ENCODE measurements at regions not wholly inside any gene's neighbourhood (a gene's known extent, or its start where the extent isn't known, plus 50 kb on each side); places are given as distances from the start of the nearest gene placed in this dataset.

DNA sequence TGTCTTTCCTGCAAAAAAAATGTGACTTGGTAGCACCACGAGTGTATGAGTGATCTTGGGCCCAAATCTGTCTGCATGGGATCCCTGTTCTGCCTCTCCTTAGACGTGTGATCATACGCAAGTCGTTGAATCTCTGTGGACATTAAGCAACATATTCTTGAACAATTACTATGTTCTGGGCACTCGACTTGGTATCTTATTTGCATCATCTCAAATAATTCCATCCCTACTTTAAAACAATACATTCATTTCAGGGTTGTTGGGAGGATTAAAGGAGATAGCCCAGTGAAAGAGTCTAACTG, 145.4 kb upstream of the CPEB2 start:
- H3K27ac ChIP-seq (ENCODE audit: low read depth, low read length) = peak overlapping the region; percentile 82
- no peaks in the 10 kb centered on the region for H3K27me3 ChIP-seq (ENCODE audit: control insufficient read depth, insufficient read depth, low read length)
- H3K4me3 ChIP-seq (ENCODE audit: low read length) = no peak overlapping the region
- no peaks in the 10 kb centered on the region for H3K36me3 ChIP-seq (ENCODE audit: control insufficient read depth, insufficient read depth, low read length)
- peaks cover 7% of the 10 kb centered on the region for H3K4me1 ChIP-seq (ENCODE audit: control insufficient read depth, insufficient read depth, low read length)
- H3K9ac ChIP-seq (ENCODE audit: low read length) = no peak overlapping the region

DNA sequence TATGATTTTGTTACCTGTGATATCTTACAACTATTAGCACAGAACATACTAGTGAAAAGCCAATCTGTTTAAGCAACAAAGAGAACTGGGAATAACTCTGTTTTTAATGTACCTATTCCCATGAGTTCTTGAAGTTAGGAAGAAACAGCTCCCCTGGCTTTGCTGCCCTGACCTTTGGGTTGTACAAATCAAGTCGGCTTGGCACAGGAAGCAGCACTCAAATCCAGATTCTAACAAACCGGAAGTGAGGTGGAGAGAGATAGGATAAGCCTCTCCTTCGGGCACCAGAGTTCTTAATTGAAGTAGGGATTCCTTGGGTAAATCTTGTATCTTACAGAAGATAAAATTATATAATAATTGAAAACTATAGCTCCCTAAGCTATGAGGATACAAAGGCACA, 144.8 kb upstream of the CPEB2 start:
- Histone ChIP-seq H3K4me3 (ENCODE audit: low read length) (no peak overlapping the region), H3K4me1 (ENCODE audit: control insufficient read depth, insufficient read depth, low read length) (peaks cover 7% of the 10 kb centered on the region), H3K27ac (ENCODE audit: low read depth, low read length) (peak overlapping the region; percentile 82), H3K36me3 (ENCODE audit: control insufficient read depth, insufficient read depth, low read length) (no peaks in the 10 kb centered on the region), H3K27me3 (ENCODE audit: control insufficient read depth, insufficient read depth, low read length) (no peaks in the 10 kb centered on the region), H3K9ac (ENCODE audit: low read length) (no peak overlapping the region)

DNA sequence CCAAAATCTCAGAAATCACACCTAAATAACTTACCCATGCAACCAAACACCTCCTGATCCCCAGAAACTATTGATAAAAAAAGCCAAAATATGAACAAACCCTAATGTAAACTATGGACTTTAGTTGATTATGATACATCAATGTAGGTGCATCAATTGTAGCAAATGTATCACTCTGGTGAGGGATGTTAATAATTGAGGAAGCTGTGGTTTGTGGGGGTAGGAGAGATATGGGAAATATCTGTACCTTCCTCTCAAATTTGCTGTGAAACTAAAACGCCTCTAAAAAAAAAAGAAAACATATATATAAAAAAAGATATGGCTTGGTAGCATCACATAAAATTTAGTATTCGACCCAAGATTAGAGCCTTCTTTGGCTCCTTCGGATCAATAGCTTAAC, 144.3 kb upstream of the CPEB2 start:
- H3K4me1 ChIP-seq (ENCODE audit: control insufficient read depth, insufficient read depth, low read length) = peaks cover 7% of the 10 kb centered on the region
- no peak overlapping the region for H3K4me3 ChIP-seq (ENCODE audit: low read length)
- no peaks in the 10 kb centered on the region for H3K36me3 ChIP-seq (ENCODE audit: control insufficient read depth, insufficient read depth, low read length)
- H3K27ac ChIP-seq (ENCODE audit: low read depth, low read length) = no peak overlapping the region
- H3K27me3 ChIP-seq (ENCODE audit: control insufficient read depth, insufficient read depth, low read length) = no peaks in the 10 kb centered on the region
- no peak overlapping the region for H3K9ac ChIP-seq (ENCODE audit: low read length)

DNA sequence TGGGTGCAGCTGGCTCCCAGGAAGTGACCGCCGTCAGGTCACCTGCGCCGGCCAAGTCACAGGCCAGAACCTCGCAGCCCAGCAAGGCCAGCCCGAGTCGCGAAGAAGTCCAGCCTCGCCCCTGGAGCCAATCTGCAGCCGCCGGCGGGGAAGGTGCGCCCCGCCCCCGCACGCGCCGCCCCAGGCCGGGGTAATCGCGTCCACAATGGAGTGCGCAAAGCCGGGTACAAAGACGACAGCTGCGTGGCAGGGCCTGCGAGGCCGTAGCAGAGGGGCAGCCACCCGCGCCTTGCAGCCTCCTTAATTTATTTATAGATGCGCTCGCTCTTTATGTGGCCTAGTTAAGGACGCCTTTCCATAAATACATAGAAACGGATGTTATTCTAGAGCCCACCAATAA, 139.4 kb upstream of the CPEB2 start:
- Histone ChIP-seq H3K36me3 (ENCODE audit: control insufficient read depth, insufficient read depth, low read length) (no peaks in the 10 kb centered on the region), H3K27ac (ENCODE audit: low read depth, low read length) (peak overlapping the region; percentile 79), H3K9ac (ENCODE audit: low read length) (no peak overlapping the region), H3K4me1 (ENCODE audit: control insufficient read depth, insufficient read depth, low read length) (peaks cover 21% of the 10 kb centered on the region), H3K27me3 (ENCODE audit: control insufficient read depth, insufficient read depth, low read length) (no peaks in the 10 kb centered on the region), H3K4me3 (ENCODE audit: low read length) (no peak overlapping the region)

DNA sequence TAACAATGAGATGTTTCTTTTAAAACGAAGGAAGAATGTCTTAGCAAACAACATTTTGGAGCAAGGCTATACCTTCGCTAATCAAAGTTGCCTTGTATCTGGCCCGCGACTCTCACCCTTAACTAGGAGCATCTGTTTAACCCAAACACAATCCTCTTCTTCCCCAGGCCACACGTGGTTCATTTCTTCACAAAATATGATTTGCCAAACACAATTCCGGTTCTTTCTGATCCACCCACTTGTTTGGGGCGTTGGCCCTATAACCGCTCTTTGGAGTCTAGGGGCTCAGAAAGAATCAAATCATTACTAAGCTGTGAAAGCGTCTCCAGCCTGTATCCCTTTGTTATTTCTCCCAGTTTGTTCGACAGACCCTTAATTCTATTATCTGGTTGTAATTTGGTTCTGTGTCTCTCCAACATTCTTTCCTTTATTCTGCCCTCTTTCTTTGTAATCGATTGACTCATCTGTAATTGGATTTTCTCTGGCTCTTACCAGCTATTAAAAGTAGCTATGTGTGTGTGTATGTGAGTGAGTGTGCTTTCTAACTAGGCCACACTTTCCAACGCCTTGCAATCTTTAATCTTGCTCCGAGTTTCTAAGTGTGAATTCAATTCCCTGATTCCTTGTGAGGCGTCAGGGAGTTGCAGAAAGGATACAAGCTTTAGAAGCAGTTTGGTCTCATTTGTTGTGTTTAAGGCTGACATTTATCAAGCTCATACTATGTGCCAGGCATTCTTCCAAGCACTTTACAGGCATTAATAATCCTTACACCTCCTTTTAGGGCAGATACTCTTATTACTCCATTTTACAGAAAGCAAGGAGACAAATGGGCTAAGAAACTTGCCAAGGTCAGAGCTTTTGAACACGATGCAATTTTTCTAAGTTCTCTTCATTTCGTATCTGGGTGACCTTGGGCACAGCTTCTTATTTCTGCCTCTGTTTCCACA, 138.6 kb upstream of the CPEB2 start:
- Histone ChIP-seq H3K36me3 (ENCODE audit: control insufficient read depth, insufficient read depth, low read length) (no peaks in the 10 kb centered on the region), H3K27me3 (ENCODE audit: control insufficient read depth, insufficient read depth, low read length) (no peaks in the 10 kb centered on the region), H3K4me3 (ENCODE audit: low read length) (no peak overlapping the region), H3K4me1 (ENCODE audit: control insufficient read depth, insufficient read depth, low read length) (peaks cover 27% of the 10 kb centered on the region), H3K9ac (ENCODE audit: low read length) (no peak overlapping the region), H3K27ac (ENCODE audit: low read depth, low read length) (peak overlapping the region; percentile 79)

DNA sequence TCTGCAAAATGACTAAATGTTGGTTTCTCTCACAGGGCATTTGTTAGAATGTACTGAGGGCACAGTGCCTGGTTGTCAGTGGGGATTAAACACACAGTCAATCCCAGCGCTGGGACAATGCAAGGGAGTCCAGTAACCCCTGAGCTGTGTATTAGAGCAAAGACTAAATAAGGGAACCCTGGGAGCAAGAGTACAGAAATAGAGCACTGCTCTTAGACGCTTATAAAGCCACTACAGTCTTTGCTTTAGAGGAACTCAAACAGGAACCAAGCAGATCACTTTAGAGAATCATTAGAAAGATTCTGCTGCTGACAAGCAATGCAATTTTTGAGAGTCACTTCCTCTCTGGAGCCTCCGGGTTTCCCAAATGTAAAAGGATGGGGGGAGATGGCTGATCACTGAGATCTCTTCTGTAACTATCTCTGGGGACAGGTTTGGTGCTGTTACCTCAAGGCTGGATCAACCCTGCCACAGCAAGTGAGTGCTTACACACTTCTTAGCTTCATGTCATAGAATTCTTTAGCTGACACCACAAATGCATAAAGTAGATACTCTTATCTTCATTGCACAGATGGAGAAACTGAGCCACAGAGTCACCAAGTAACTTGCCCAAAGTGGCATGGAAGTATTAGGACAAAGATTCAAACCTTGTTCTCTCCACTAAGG, 137.8 kb upstream of the CPEB2 start:
- H3K4me3 ChIP-seq (ENCODE audit: low read length) = no peak overlapping the region
- H3K4me1 ChIP-seq (ENCODE audit: control insufficient read depth, insufficient read depth, low read length) = peaks cover 34% of the 10 kb centered on the region
- peak overlapping the region; percentile 79 for H3K27ac ChIP-seq (ENCODE audit: low read depth, low read length)
- no peaks in the 10 kb centered on the region for H3K27me3 ChIP-seq (ENCODE audit: control insufficient read depth, insufficient read depth, low read length)
- no peak overlapping the region for H3K9ac ChIP-seq (ENCODE audit: low read length)
- no peaks in the 10 kb centered on the region for H3K36me3 ChIP-seq (ENCODE audit: control insufficient read depth, insufficient read depth, low read length)

DNA sequence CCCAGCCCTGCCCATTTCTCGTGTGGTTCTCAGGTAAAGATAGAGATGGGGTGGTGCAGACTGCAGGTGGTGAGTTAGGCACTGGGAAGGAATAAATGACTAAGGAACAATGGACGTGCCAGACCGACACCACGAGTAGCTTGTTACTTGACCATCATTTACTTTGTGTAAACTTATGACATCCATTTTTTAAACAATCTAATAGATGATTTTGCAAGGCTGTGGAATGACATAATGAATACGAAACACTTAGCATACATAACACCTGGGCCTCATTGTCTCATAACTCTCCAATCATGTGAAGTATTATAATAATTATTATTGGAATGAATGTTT, 137.3 kb upstream of the CPEB2 start:
- no peak overlapping the region for H3K9ac ChIP-seq (ENCODE audit: low read length)
- H3K27me3 ChIP-seq (ENCODE audit: control insufficient read depth, insufficient read depth, low read length) = no peaks in the 10 kb centered on the region
- H3K4me1 ChIP-seq (ENCODE audit: control insufficient read depth, insufficient read depth, low read length) = peaks cover 34% of the 10 kb centered on the region
- no peaks in the 10 kb centered on the region for H3K36me3 ChIP-seq (ENCODE audit: control insufficient read depth, insufficient read depth, low read length)
- no peak overlapping the region for H3K4me3 ChIP-seq (ENCODE audit: low read length)
- peak overlapping the region; percentile 79 for H3K27ac ChIP-seq (ENCODE audit: low read depth, low read length)

DNA sequence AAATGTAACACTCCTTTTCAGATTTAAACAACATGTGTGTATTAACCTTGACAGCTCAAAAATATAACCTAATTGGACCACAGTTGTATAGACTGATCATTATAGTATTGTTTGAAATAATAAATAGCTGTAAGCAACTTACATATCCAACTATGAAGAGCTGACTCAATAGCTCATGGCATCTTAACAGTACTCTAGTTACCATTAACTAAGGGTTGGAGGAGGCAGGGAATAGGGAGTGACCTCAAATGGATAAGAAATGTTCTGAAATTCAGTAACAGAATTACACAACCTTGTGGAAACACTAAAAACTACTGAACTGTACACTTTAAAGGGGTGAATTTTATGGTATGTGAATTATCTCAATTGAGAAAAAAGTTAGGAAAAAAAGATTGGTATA, 136.5 kb upstream of the CPEB2 start:
- peak overlapping the region; percentile 69 for H3K27ac ChIP-seq (ENCODE audit: low read depth, low read length)
- no peaks in the 10 kb centered on the region for H3K27me3 ChIP-seq (ENCODE audit: control insufficient read depth, insufficient read depth, low read length)
- peaks cover 34% of the 10 kb centered on the region for H3K4me1 ChIP-seq (ENCODE audit: control insufficient read depth, insufficient read depth, low read length)
- H3K4me3 ChIP-seq (ENCODE audit: low read length) = no peak overlapping the region
- H3K36me3 ChIP-seq (ENCODE audit: control insufficient read depth, insufficient read depth, low read length) = no peaks in the 10 kb centered on the region
- no peak overlapping the region for H3K9ac ChIP-seq (ENCODE audit: low read length)

DNA sequence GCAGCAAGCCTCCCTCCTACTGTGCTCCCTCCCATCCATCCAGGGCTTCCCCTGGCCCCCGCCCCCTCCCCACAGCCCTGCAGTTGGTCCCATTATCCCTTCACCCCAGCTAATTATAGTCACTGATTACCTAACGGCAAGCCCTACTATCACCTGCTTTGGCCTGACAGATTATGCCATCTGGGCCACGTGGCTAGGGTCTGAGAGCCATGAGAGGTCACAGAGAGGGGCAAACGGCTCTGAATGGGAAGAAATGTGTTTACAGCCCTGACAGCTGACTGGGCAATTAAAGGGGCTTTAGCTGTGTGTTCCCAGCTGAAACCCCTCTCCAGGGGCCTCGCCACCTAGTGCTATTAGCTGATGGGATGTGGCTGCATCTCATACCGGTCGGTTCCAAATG, 134.4 kb upstream of the CPEB2 start:
- H3K4me1 ChIP-seq (ENCODE audit: control insufficient read depth, insufficient read depth, low read length) = peaks cover 38% of the 10 kb centered on the region
- no peak overlapping the region for H3K4me3 ChIP-seq (ENCODE audit: low read length)
- H3K27me3 ChIP-seq (ENCODE audit: control insufficient read depth, insufficient read depth, low read length) = no peaks in the 10 kb centered on the region
- H3K27ac ChIP-seq (ENCODE audit: low read depth, low read length) = peak overlapping the region; percentile 44
- no peak overlapping the region for H3K9ac ChIP-seq (ENCODE audit: low read length)
- H3K36me3 ChIP-seq (ENCODE audit: control insufficient read depth, insufficient read depth, low read length) = no peaks in the 10 kb centered on the region

DNA sequence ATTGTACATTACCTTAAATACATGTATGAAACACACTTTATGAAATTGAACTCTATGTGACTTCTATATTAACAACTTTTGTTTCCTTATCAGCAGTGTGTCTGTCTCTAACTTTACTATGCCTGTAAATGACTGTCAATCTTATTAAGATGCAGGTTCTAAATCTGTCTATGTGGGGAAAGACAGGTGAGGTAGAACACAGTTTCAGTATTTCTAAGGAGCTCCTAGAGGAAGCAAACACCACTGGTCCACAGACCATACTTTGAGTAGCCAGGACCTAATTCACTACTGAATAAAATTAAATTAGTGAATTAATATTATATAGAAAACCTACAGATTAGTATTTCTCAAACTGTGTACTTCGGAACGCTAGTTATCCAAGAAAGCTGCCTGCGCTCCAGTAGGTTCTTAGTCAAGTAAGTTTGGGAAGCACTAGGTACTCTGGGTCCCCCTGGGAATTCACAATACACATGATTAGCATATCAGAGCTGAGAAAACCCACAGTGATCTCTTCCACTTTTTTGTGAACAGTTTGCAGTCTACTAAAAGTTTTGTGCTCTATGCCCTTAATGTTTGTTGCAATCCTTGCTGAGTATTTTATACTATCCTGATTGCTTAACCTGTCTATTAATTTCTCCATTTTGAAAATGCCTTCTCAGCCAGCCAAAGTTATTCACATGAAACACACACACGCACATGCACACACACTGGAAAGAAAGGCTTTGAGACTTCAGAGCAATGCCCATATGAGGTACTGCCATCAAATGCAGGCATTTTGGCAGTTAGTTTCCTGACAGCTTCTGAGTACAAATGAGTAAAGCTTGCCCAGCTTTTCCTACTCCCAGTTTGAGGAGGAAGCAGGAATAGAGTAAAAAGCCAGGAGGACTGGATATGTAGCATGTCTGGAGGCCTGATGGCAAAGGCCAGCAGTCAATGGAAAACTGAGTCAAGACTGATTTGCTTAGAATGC, 133.6 kb upstream of the CPEB2 start:
- no peaks in the 10 kb centered on the region for H3K27me3 ChIP-seq (ENCODE audit: control insufficient read depth, insufficient read depth, low read length)
- H3K36me3 ChIP-seq (ENCODE audit: control insufficient read depth, insufficient read depth, low read length) = no peaks in the 10 kb centered on the region
- no peak overlapping the region for H3K9ac ChIP-seq (ENCODE audit: low read length)
- H3K4me1 ChIP-seq (ENCODE audit: control insufficient read depth, insufficient read depth, low read length) = peaks cover 33% of the 10 kb centered on the region
- H3K4me3 ChIP-seq (ENCODE audit: low read length) = no peak overlapping the region
- peak overlapping the region; percentile 23 for H3K27ac ChIP-seq (ENCODE audit: low read depth, low read length)

DNA sequence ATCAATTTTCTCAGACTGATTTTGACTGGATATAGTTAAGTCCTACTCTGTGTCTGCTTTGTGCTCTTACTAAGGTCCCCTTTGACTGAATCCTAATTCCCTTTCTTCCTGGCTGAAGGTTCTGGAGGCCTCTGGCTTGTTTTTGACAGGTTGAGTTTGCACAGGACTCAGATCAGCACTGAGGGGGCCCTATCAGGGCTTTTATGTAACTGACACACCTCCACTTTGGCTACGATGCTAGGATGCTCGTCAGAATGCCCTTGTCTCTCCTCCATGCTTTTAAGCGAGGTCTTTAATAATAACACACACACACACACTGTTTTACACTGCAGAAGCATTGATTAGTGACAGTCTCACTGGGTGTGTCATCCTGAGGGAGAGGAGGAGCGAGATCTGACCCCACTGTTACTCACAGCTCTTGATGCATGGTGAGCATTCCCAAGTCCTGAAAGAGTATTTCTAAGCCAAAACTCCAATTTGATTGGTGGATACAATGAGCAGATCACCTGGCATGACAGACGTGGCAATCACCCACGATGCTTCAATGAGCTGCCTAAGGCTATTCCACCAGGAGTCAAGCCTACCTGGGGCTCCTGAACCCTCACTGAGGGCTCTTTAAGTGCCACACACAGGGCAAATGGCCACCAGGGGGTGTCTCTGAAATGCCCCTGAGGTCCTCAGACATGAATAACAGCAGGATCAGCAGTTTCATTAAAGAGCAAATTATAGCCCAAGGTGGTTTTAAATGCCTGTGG, 130.4 kb upstream of the CPEB2 start:
- H3K27ac ChIP-seq (ENCODE audit: low read depth, low read length) = no peak overlapping the region
- no peak overlapping the region for H3K4me3 ChIP-seq (ENCODE audit: low read length)
- no peak overlapping the region for H3K9ac ChIP-seq (ENCODE audit: low read length)
- H3K4me1 ChIP-seq (ENCODE audit: control insufficient read depth, insufficient read depth, low read length) = peaks cover 17% of the 10 kb centered on the region
- H3K36me3 ChIP-seq (ENCODE audit: control insufficient read depth, insufficient read depth, low read length) = no peaks in the 10 kb centered on the region
- H3K27me3 ChIP-seq (ENCODE audit: control insufficient read depth, insufficient read depth, low read length) = no peaks in the 10 kb centered on the region

DNA sequence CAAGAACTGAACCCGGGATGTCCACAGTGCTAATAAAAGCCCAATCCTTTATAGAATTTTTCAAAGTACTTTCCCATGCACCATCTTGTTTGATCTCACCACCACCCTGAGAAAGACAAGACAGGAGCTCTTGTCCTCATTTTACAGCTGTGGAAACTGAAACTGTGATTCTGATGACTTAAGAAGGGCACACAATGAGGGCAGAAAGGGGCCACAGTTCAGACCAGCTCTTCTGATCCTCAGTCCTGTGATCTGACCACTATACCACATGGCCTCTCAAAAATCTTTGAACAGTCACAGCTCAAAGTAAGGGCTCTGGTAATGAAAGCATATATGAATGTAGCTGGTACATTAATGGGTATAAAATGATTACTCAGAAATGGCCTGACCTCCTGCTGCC, 127.3 kb upstream of the CPEB2 start:
- Histone ChIP-seq H3K27ac (ENCODE audit: low read depth, low read length) (no peak overlapping the region), H3K4me3 (ENCODE audit: low read length) (no peak overlapping the region), H3K9ac (ENCODE audit: low read length) (no peak overlapping the region)

More for the DNA sequence above, 127.3 kb upstream of the CPEB2 start:
- peaks cover 9% of the 10 kb centered on the region for H3K4me1 ChIP-seq (ENCODE audit: control insufficient read depth, insufficient read depth, low read length)
- H3K27me3 ChIP-seq (ENCODE audit: control insufficient read depth, insufficient read depth, low read length) = no peaks in the 10 kb centered on the region
- no peaks in the 10 kb centered on the region for H3K36me3 ChIP-seq (ENCODE audit: control insufficient read depth, insufficient read depth, low read length)

Measured in rectal smooth muscle tissue (tissue), 1 donor.